Brain microvascular endothelial cell (primary cell): ENCODE measurements at regions not wholly inside any gene's neighbourhood (a gene's known extent, or its start where the extent isn't known, plus 50 kb on each side); places are given as distances from the start of the nearest gene placed in this dataset.

Experiments
- DNase-seq: peaks from one replicate; pipeline ENCODE4 v3.0.0-alpha.2; 2020
- H3K27ac ChIP-seq: fragments of 250-450 bp; sonication (Bioruptor Pico); 2 replicates; pipeline ENCODE4 v1.5.1; 2020; ENCODE audit warnings: mild to moderate bottlenecking, moderate library complexity
- H3K27me3 ChIP-seq: fragments of 250-450 bp; sonication (Bioruptor Pico); replicated peaks from 2 replicates; pipeline ENCODE4 v1.5.1; 2020; ENCODE audit warnings: mild to moderate bottlenecking
- H3K36me3 ChIP-seq: fragments of 250-450 bp; sonication (Bioruptor Pico); replicated peaks from 2 replicates; pipeline ENCODE4 v1.5.1; 2020; ENCODE audit warnings: mild to moderate bottlenecking
- H3K4me3 ChIP-seq: 2 replicates; pipeline ENCODE4 v1.5.1; 2011; ENCODE audit warnings: low read depth, mild to moderate bottlenecking, control low read depth, low read length, moderate library complexity
- in situ Hi-C: cut with HindIII; loops from 2 replicates; pipeline ENCODE4 v1.10.0; 2017; ENCODE audit warnings: low sequenced_read_pairs, low pct_ligation_motif_present
- TF ChIP-seq, protein P1 (sequence below): IDR thresholded peaks from 2 replicates; pipeline ENCODE4 v1.5.1; 2011; ENCODE audit warnings: low read depth, mild to moderate bottlenecking, moderate library complexity, low read length, control low read depth, inconsistent platforms; ENCODE audit errors: missing control alignments

DNA sequence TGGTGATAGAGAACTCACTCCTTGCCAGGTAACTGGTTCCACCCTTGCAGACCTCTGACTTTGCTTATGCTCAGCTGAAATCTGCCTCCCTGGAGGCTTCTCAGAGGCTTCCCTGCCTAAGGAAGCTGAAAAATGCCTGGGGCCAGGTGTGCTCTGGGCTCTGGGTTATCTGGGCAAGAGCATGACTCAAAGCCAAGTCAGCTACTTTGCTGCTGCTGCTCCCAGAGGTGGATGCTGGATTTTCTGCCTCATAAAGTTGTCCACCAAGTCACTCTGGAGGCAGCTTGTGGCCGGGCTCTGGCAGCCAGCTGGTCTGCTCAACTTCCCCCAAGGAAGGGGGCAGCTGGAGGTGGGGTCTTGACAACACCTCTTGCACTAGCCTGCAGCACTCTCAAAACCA lies 132.7 kb downstream of the PJA1 start:
- H3K27ac ChIP-seq: no peak overlapping the region
- H3K27me3 ChIP-seq: no peaks in the 10 kb centered on the region
- in situ Hi-C loops: no loop called here
- no peak for DNase-seq
- TF ChIP-seq, protein P1, sequence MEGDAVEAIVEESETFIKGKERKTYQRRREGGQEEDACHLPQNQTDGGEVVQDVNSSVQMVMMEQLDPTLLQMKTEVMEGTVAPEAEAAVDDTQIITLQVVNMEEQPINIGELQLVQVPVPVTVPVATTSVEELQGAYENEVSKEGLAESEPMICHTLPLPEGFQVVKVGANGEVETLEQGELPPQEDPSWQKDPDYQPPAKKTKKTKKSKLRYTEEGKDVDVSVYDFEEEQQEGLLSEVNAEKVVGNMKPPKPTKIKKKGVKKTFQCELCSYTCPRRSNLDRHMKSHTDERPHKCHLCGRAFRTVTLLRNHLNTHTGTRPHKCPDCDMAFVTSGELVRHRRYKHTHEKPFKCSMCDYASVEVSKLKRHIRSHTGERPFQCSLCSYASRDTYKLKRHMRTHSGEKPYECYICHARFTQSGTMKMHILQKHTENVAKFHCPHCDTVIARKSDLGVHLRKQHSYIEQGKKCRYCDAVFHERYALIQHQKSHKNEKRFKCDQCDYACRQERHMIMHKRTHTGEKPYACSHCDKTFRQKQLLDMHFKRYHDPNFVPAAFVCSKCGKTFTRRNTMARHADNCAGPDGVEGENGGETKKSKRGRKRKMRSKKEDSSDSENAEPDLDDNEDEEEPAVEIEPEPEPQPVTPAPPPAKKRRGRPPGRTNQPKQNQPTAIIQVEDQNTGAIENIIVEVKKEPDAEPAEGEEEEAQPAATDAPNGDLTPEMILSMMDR: no peak
- no peaks in the 10 kb centered on the region for H3K36me3 ChIP-seq
- H3K4me3 ChIP-seq: no peak overlapping the region

DNA sequence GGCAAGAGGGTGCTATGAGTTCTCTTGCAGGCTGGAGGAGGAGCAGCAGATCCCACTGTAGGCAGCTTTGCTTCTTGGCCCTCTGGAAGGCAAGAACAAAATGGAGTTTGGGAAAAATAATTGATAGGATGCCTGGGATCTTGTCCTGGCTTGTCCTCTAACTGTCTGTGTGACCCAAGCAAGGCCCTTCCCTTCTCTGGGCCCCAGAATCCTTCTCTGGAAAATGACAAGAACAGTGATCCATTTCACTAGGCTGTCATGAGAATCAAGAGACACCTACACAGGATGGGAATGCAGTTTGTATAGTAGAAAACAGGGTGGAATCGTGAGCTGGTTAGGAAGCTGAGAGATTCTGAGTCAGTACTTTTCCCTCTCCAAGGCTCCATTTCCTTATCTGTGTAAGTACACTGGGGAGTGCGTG lies 133.3 kb downstream of the PJA1 start:
- in situ Hi-C loops: no loop called here
- Histone ChIP-seq H3K36me3 (no peaks in the 10 kb centered on the region), H3K27ac (no peak overlapping the region), H3K4me3 (no peak overlapping the region), H3K27me3 (no peaks in the 10 kb centered on the region)
- no peak for DNase-seq
- TF ChIP-seq, protein P1: no peak

DNA sequence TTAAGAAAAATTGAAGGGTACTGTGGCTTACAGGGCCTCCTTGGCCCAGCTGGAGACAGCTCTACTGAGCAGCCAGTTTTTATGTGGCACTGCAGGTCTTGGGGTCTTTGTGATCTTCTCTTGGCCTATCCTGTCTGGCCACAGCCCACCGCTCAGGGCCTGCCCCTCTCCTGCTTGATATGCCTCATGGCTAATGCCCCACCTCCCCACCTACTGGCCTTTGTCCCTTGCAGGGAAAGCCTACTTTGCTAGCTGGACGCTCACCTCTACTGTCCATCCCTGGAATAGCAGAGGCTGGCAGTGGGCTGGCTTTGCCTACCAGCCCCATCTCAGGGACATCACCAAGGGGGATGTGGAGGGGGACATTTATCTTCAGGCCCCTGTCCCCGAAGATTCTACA lies 134.1 kb downstream of the PJA1 start:
- in situ Hi-C loops: no loop called here
- no peak for DNase-seq
- TF ChIP-seq, protein P1: peak; percentile 38
- Histone ChIP-seq H3K27ac (no peak overlapping the region), H3K36me3 (no peaks in the 10 kb centered on the region), H3K4me3 (no peak overlapping the region), H3K27me3 (no peaks in the 10 kb centered on the region)

DNA sequence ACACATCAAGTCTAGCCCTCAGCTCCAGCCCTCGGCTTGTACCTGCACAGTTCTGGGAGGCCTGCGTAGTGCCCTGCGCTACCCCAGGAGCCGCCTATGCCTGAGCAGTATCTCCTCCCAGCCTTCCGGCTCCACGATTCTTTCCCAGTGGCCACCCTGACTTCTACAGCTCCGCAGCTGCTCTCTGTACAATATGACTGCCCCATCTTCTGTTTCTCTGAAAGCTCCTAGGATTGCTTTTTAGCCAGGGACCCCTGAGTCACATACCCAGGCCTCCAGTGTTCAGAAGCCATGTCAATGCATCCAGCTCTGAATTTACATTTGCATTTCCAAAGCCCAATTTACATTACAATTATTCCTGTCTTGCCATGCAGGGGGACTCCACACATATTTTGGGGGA lies 135.5 kb downstream of the PJA1 start:
- DNase-seq: no peak
- TF ChIP-seq, protein P1: no peak
- Histone ChIP-seq H3K27me3 (no peaks in the 10 kb centered on the region), H3K27ac (no peak overlapping the region), H3K36me3 (no peaks in the 10 kb centered on the region), H3K4me3 (no peak overlapping the region)
- in situ Hi-C loops: no loop called here

DNA sequence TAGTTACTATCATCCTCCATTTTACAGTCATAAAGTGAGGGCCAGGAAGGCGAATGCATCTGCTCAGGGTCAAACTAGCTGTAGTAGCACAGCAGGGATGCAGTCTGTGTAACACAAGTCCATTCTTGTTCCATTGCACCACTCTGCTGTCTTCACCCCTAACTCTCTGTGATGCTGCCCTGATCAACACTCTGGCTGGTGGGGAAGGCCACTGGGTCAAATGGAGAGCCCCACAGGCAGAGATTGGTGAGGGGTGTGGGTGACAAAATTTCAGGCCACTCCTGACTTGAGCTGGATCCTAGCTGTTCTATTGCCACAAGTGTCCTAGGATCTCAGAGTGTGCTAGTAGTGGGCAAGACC lies 136.5 kb downstream of the PJA1 start:
- Histone ChIP-seq H3K4me3 (no peak overlapping the region), H3K27ac (no peak overlapping the region), H3K27me3 (no peaks in the 10 kb centered on the region), H3K36me3 (no peaks in the 10 kb centered on the region)
- TF ChIP-seq, protein P1: no peak
- no peak for DNase-seq
- in situ Hi-C loops: no loop called here

DNA sequence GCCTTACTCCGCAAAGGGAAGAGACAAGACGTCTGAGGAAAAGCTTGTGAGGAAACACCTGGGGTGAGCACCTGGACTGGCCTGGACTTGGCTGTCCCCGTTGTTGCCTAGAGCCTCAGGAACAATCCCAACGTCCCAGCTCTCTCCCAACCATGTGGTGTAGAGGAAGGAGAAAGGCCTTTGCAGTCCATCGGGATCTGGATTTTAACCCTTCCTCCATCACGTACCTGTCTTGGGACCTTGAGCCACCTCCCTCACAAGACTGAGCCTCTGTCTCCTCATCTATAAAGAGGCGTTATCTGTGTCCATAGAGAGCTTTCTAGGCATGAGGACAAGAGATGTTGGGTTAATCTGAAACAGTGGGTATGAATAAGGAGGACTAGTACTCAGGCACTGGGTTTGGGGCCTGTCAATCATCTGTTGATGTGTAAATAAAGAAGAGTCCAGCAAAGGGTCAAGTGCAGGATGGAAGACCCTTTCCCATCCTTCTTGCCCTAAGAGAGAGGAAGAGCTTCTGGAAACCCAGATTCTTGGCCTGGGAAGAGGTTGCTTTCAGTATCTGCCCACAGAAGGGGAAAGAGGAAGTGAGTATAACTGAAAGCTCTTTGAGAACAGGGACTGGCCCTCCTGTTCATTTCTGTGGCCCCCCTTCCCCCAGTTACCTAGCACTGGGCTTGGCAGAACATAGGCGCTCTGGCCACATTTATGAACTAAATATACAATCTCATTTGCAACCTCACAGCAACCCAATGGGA lies 137.1 kb downstream of the PJA1 start:
- no peak overlapping the region for H3K4me3 ChIP-seq
- TF ChIP-seq, protein P1: no peak
- no peak for DNase-seq
- H3K27me3 ChIP-seq: no peaks in the 10 kb centered on the region
- no peak overlapping the region for H3K27ac ChIP-seq
- in situ Hi-C loops: no loop called here
- H3K36me3 ChIP-seq: no peaks in the 10 kb centered on the region
